Heart right ventricle (tissue), 16 donors: ENCODE measurements at regions not wholly inside any gene's neighbourhood (a gene's known extent, or its start where the extent isn't known, plus 50 kb on each side); places are given as distances from the start of the nearest gene placed in this dataset.

Experiments used
- ATAC-seq, 8 donors: fragments of 200-7000 bp; cut with Tn5 transposase; one replicate each; pipeline ENCODE4 v1.9.1; 2020; ENCODE audit warnings: mild to moderate bottlenecking in 8 of 8, moderate library complexity in 8 of 8, moderate number of reproducible peaks in 1 of 8
- DNase-seq, 2 donors: peaks; one replicate each; pipeline ENCODE4 v3.0.0-alpha.2; 2020
- H3K27ac ChIP-seq, 10 donors: fragments of 200-600 bp; sonication (generic) in 2 of 10; one replicate each; pipeline versions ENCODE4 v1.5.0 to v1.8.0; 2020 to 2022; ENCODE audit warnings: mild to moderate bottlenecking in 3 of 10
- H3K27me3 ChIP-seq, 7 donors: fragments of 200-600 bp; one replicate each; pipeline ENCODE4 v1.8.0; 2021 to 2022; ENCODE audit warnings: mild to moderate bottlenecking in 2 of 7
- H3K36me3 ChIP-seq, 9 donors: fragments of 200-600 bp; sonication (generic) in 1 of 9; one replicate each; pipeline versions ENCODE4 v1.5.0 to v1.8.0; 2020 to 2022; ENCODE audit warnings: mild to moderate bottlenecking in 2 of 9
- H3K4me1 ChIP-seq, 9 donors: fragments of 200-600 bp; sonication (generic) in 1 of 9; one replicate each; pipeline versions ENCODE4 v1.5.0 to v1.8.0; 2020 to 2022; ENCODE audit warnings: mild to moderate bottlenecking in 4 of 9
- H3K4me3 ChIP-seq, 10 donors: fragments of 200-600 bp; sonication (generic) in 2 of 10; one replicate each; pipeline versions ENCODE4 v1.5.0 to v1.8.0; 2020 to 2022; ENCODE audit warnings: mild to moderate bottlenecking in 7 of 10, moderate library complexity in 2 of 10
- H3K9me3 ChIP-seq, 11 donors: fragments of 200-600 bp in 10 of 11; sonication (generic) in 2 of 11; one replicate each; pipeline versions ENCODE4 v1.5.0 to v1.8.0; 2013 to 2022; ENCODE audit warnings: mild to moderate bottlenecking in 2 of 11, control low read depth in 1 of 11, moderate library complexity in 1 of 11
- WGBS, 2 donors: extraction: QIAGEN DNeasy Blood & Tissue Kit; methylation state at CpG; one replicate each; pipeline ENCODE4 v1.1.7; 2013; ENCODE audit warnings: inconsistent platforms in 1 of 2; 5-methylcytosine and 5-hydroxymethylcytosine counted together
- intact Hi-C, 10 donors: fragments of 100-400 bp; cut with DNase I; formaldehyde crosslinking; loops; one replicate each; pipeline versions ENCODE4 v1.11.1 to v1.14.2; 2022
- TF ChIP-seq, protein P1 (sequence below), 9 donors: fragments of 200-600 bp; sonication (generic) in 2 of 9; IDR thresholded peaks; one replicate each; pipeline versions ENCODE4 v1.5.0 to v1.8.0; 2021 to 2022; ENCODE audit warnings: antibody characterized with exemption in 9 of 9, mild to moderate bottlenecking in 5 of 9, moderate library complexity in 1 of 9
- donor health status: Arrhythmogenic right ventricular cardiomyopathy.
- donor health status: ischemic (EF 13 %, LVEDD 7.1; RV severe dilation, severe dysfunction).
- donor health status: healthy with polysubstance abuse.
- donor health status: DM: no; HTN: yes; CAD: no.
- donor health status: DM: no; HTN: no; CAD: no.
- donor health status: ischemic (EF 25% LVEDD 6.9; RV normal size, moderate dysfunction).
- donor health status: ischemic (EF 25% LVEDD 5.7; RV mildly dilated, moderate dysfunction).
- donor health status: healthy.
- donor health status: DM: yes; HTN: yes; CAD: no.
- donor health status: Ischemic cardiomyopathy.
- donor health status: ischemic (EF 35%, LVEDD 5.7; RV mildly dilated, moderate dysfunction).
- donor health status: nonischemic (EF 11% LVEDD 7.7; RV severe dilation, severe dysfunction).
- donor health status: DM: yes; HTN: yes; CAD: no.
- donor health status: PGD.
- donor health status: ischemic (EF 29% LVEDD 5.4; RV normal size, mild dysfunction).
- donor health status: nonischemic (EF 23%, LVEDD 6.1; RV moderate dilation, normal function).

DNA sequence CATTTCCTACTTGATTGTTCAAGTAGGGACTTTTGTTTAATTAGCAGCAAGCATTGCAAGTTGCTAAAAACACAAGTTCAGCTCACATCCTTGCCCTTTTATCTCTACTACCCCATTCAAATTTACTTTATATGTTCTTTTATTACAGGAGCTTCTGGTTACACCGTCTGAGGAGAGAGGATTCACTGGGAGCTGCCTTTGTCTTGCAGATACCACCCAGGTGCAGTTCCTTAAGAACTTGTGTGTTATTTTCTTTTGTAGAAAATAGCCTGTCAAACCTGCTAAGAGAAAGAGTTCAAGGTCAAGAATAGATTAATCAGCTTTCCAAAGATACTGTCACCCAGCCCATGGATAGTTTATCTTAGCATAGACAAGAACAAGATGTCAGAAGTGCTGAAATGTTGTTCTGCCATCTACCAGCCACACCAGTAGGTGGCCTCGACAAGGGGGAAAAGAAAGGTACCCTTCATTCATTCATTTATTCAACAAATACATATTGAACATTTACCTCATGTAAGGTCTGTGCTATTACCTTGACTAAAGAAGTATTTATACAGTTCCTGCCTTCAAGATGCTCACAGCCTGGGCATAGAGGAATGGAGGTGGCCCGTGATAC is 750.3 kb downstream of the MAT2B start:
- WGBS, 2 donors, result 66 to 67% methylated on average over 3 of the region's 3 CpGs
- no peak for ATAC-seq
- H3K4me3 ChIP-seq, result no peak overlapping the region
- peaks cover 0 to 9% (median 0%) of the 10 kb centered on the region in 11 donors for H3K9me3 ChIP-seq
- no peaks in the 10 kb centered on the region for H3K4me1 ChIP-seq
- intact Hi-C loops, result no loop called here
- DNase-seq, result no peak
- H3K27me3 ChIP-seq, result no peaks in the 10 kb centered on the region
- no peaks in the 10 kb centered on the region for H3K36me3 ChIP-seq
- H3K27ac ChIP-seq, result no peak overlapping the region
- TF ChIP-seq, protein P1, sequence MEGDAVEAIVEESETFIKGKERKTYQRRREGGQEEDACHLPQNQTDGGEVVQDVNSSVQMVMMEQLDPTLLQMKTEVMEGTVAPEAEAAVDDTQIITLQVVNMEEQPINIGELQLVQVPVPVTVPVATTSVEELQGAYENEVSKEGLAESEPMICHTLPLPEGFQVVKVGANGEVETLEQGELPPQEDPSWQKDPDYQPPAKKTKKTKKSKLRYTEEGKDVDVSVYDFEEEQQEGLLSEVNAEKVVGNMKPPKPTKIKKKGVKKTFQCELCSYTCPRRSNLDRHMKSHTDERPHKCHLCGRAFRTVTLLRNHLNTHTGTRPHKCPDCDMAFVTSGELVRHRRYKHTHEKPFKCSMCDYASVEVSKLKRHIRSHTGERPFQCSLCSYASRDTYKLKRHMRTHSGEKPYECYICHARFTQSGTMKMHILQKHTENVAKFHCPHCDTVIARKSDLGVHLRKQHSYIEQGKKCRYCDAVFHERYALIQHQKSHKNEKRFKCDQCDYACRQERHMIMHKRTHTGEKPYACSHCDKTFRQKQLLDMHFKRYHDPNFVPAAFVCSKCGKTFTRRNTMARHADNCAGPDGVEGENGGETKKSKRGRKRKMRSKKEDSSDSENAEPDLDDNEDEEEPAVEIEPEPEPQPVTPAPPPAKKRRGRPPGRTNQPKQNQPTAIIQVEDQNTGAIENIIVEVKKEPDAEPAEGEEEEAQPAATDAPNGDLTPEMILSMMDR (IDR thresholded peaks at IDR 0.05), result no peak

DNA sequence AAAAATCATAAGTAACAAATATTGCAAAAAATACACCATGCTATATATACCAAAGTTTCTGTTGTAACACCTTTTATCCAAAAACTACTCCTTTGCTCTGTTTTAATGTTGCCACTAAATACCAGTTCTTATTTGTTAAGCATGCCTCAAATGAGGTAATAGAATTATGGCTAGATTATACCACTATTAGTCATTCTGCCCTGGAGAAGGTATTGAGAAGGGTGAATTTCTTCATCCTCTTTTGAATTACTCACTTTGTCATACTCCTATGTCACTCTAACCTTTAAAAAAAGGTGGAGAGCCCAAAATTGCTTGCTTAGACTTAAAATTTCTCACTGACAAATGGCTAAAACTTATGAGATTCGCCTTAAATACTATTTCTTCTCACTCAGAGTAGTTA is 750.9 kb downstream of the MAT2B start:
- no peaks in the 10 kb centered on the region for H3K4me1 ChIP-seq
- intact Hi-C loops, result no loop called here
- TF ChIP-seq, protein P1 (IDR thresholded peaks at IDR 0.05), result no peak
- WGBS, 2 donors, result 64 to 89% methylated on average over 1 of the region's 1 CpG
- no peak overlapping the region for H3K27ac ChIP-seq
- ATAC-seq (no peak), DNase-seq (no peak)
- no peaks in the 10 kb centered on the region for H3K27me3 ChIP-seq
- H3K4me3 ChIP-seq, result no peak overlapping the region
- H3K36me3 ChIP-seq, result no peaks in the 10 kb centered on the region
- H3K9me3 ChIP-seq, result peaks cover 0 to 9% (median 0%) of the 10 kb centered on the region in 11 donors

DNA sequence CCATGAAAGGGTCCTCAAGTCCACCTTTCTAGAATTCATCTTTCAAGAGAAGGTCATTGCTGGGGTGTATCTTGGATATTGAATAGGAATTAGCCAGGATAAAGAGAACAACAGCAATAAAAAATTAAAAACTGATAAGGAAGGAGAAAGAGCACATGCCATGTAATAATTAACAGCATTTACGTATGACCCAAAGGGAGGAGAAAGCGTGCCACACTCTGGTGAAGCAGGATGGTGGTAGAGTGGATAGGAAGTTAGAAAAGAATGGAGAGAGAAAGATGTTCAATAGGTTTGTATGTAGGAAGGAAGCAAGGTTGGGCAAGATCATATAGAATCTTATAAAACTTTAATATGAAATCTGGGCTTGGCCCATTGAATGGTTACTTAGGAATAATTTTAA is 751.5 kb downstream of the MAT2B start:
- H3K4me3 ChIP-seq, result no peak overlapping the region
- no peaks in the 10 kb centered on the region for H3K27me3 ChIP-seq
- intact Hi-C loops, result no loop called here
- ATAC-seq, result no peak
- no peak overlapping the region for H3K27ac ChIP-seq
- peaks cover 0 to 4% (median 0%) of the 10 kb centered on the region in 11 donors for H3K9me3 ChIP-seq
- no peaks in the 10 kb centered on the region for H3K36me3 ChIP-seq
- WGBS, 2 donors, result 92 to 98% methylated on average over 2 of the region's 2 CpGs
- no peaks in the 10 kb centered on the region for H3K4me1 ChIP-seq
- TF ChIP-seq, protein P1 (IDR thresholded peaks at IDR 0.05), result no peak
- no peak for DNase-seq

DNA sequence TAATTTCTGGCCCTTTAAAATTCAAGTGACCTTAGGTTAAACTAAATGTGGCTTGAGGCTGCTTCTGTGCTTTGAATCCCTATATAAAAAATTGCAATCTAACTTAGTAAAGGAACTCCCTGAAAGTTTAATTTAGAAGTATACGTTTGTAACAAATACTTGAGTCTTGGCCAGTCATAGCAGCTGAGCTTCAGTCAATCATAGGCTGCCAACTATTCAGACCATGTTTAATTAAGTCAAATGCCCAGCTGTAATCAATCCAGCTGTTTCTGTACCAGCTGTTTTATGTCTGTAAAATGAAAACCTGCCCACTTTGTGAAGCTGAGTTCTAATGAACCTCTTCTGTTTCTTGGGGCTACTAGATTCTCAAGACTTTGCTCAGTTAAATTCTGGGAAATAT is 760.1 kb downstream of the MAT2B start:
- intact Hi-C loops, result no loop called here
- DNase-seq (no peak), ATAC-seq (no peak)
- H3K27me3 ChIP-seq, result no peaks in the 10 kb centered on the region
- peaks cover 0 to 14% (median 0%) of the 10 kb centered on the region in 11 donors for H3K9me3 ChIP-seq
- H3K4me3 ChIP-seq, result no peak overlapping the region
- no peaks in the 10 kb centered on the region for H3K36me3 ChIP-seq
- no peaks in the 10 kb centered on the region for H3K4me1 ChIP-seq
- H3K27ac ChIP-seq, result no peak overlapping the region
- 19 to 22% methylated on average over 1 of the region's 1 CpG for WGBS, 2 donors
- TF ChIP-seq, protein P1 (IDR thresholded peaks at IDR 0.05), result no peak
